ENCODE measurements at regions not wholly inside any gene's neighbourhood (a gene's known extent, or its start where the extent isn't known, plus 50 kb on each side); places are given as distances from the start of the nearest gene placed in this dataset.
"Not testable (repeated sequence)": the region's sequence is repeated elsewhere in the genome, so short reads cannot be mapped to it uniquely, and the experiment has no call there.

- not testable (repeated sequence) for H3K4me1 Mint-ChIP-seq; H3K9me3 Mint-ChIP-seq; H3K36me3 Mint-ChIP-seq; H3K27me3 ChIP-seq (ENCODE audit: control insufficient read depth, insufficient read depth, low read length); H3K9me3 ChIP-seq (ENCODE audit: control insufficient read depth in 2 of 2, low read length in 2 of 2); H3K27me3 Mint-ChIP-seq; ATAC-seq (ENCODE audit: low read depth in 2 of 2); H3K27ac ChIP-seq (ENCODE audit: insufficient read depth, low read length, poor library complexity, severe bottlenecking); H3K36me3 ChIP-seq (ENCODE audit: control insufficient read depth, insufficient read depth, low read length); H3K4me3 ChIP-seq (ENCODE audit: low read depth, low read length); H3K4me1 ChIP-seq (ENCODE audit: control insufficient read depth, insufficient read depth, low read length, poor library complexity, severe bottlenecking); H3K27ac Mint-ChIP-seq; H3K4me3 Mint-ChIP-seq
- DNase-seq, result peak in 1 of 3 donors; percentile 56
Observed at GRCh38 chr17:83247001-83247400, 167.6 kb downstream of the METRNL start.
